ENCODE measurements at regions not wholly inside any gene's neighbourhood (a gene's known extent, or its start where the extent isn't known, plus 50 kb on each side); places are given as distances from the start of the nearest gene placed in this dataset.
"Not testable (repeated sequence)": the region's sequence is repeated elsewhere in the genome, so short reads cannot be mapped to it uniquely, and the experiment has no call there.

DNA sequence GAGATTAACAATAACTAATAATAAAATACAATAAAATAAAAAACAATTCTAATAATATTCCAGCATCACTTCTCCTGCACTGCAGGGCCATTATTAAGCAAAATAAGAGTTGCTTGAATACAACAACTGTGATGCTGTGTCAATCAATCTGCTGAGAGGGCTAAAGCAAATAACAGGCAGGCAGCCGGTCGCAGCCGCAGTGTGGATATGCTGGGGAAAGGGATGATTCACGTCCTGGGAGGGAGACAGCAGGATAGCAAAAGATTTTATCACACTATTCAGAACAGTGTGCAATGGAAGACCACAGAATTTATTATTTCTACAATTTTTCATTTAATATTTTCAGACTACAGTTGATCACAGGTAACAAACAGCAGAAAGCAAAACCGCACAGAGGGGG is 76.5 kb upstream of the SMARCAD1 start:
- Histone ChIP-seq H4K20me1 (no peaks in the 10 kb centered on the region), H3K4me3 (no peak overlapping the region), H3K27me3 (no peaks in the 10 kb centered on the region), H3K9me3 (replicated peaks in 1 of 11) (no peaks in the 10 kb centered on the region), H3K4me1 (no peaks in the 10 kb centered on the region), H3K4me2 (no peak overlapping the region), H3K36me3 (no peaks in the 10 kb centered on the region), H3K27ac (no peak overlapping the region), H3K9ac (no peak overlapping the region)
- TF ChIP-seq Cebpa-rat (IDR thresholded peaks at IDR 0.05) = no peak

GRCh38 chr4:94135701-94136100 is 72.0 kb upstream of the SMARCAD1 start:
- H3K9ac ChIP-seq = no peak overlapping the region
- no peaks in the 10 kb centered on the region for H4K20me1 ChIP-seq
- no peak for TF ChIP-seq Cebpa-rat (IDR thresholded peaks at IDR 0.05)

DNA sequence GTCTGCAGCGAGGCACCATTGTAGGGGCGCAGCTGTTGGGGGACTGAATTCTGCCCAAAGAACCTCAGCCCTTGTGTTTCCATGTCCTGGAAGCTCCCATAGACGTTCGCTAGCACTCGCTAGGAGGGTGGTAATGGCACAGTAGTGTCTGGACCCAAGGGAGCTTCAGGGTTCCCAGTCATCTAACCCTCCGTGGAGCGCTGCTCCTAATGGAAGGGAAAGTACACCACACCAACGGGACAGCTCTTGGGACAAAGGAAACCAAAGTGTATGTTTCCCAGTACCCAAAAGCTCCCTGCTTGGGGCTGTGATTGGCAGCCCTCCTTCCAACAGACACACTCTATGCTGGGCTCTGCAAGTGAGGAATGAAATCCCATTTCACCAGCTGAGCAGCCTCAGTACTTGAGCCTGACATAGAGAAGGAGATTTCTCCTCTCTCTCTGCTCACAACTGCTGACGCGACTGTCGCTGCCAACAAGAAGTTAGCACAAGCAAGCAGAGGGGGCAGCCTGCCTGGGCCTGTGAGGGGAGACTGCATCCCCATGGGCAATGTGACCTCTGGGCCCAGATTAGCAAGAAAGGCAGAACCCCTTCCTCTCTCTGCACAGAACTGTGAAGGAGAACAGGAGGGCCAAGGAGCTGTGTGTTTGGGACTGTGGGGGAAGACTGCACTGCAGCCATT is 67.6 kb upstream of the SMARCAD1 start:
- Histone ChIP-seq H3K9me3 (replicated peaks in 1 of 11) (no peaks in the 10 kb centered on the region), H3K9ac (no peak overlapping the region), H3K27me3 (no peaks in the 10 kb centered on the region), H3K36me3 (no peaks in the 10 kb centered on the region), H3K4me1 (no peaks in the 10 kb centered on the region), H4K20me1 (no peaks in the 10 kb centered on the region), H3K27ac (no peak overlapping the region), H3K4me3 (no peak overlapping the region), H3K4me2 (no peak overlapping the region)
- no peak for TF ChIP-seq Cebpa-rat (IDR thresholded peaks at IDR 0.05)

More at GRCh38 chr4:94135701-94136100, 72.0 kb upstream of the SMARCAD1 start:
- Histone ChIP-seq H3K27ac (no peak overlapping the region), H3K9me3 (replicated peaks in 1 of 11) (no peaks in the 10 kb centered on the region), H3K4me2 (no peak overlapping the region), H3K4me3 (no peak overlapping the region), H3K27me3 (no peaks in the 10 kb centered on the region), H3K4me1 (no peaks in the 10 kb centered on the region), H3K36me3 (no peaks in the 10 kb centered on the region)

GRCh38 chr4:94141001-94141400 is 66.7 kb upstream of the SMARCAD1 start:
- no peaks in the 10 kb centered on the region for H3K9me3 ChIP-seq (replicated peaks in 1 of 11)
- H4K20me1 ChIP-seq = no peaks in the 10 kb centered on the region
- H3K4me2 ChIP-seq = no peak overlapping the region
- no peaks in the 10 kb centered on the region for H3K4me1 ChIP-seq
- TF ChIP-seq Cebpa-rat (IDR thresholded peaks at IDR 0.05) = no peak
- H3K36me3 ChIP-seq = no peaks in the 10 kb centered on the region
- no peak overlapping the region for H3K9ac ChIP-seq
- no peak overlapping the region for H3K27ac ChIP-seq
- H3K4me3 ChIP-seq = no peak overlapping the region
- no peaks in the 10 kb centered on the region for H3K27me3 ChIP-seq

GRCh38 chr4:94148052-94148451 is 59.6 kb upstream of the SMARCAD1 start:
- H3K4me2 ChIP-seq; H3K27ac ChIP-seq; H3K4me3 ChIP-seq; H3K9me3 ChIP-seq (replicated peaks in 1 of 11); H3K4me1 ChIP-seq; H4K20me1 ChIP-seq; H3K36me3 ChIP-seq; H3K9ac ChIP-seq; H3K27me3 ChIP-seq: not testable (repeated sequence)

DNA sequence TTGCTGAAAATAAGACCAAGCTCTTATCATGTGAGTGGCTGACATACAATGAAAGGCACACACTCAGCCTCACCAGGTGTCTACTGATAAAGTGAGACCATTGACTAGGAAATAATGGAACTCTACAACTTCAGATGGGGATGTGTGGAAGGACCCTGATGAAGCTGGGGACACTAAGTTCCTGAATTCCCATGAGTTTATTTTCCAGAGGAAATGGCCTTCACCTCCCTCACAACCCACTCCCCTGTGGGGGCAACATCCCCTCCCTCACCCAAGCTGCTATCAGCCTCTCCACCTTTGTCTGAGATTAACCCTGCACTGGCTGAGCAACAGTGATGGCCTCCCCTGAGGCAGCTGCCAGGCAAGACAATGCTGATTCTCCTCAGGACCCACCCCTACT is 55.2 kb upstream of the SMARCAD1 start:
- Histone ChIP-seq H3K27me3 (no peaks in the 10 kb centered on the region), H3K4me3 (no peak overlapping the region), H4K20me1 (no peaks in the 10 kb centered on the region), H3K4me1 (no peaks in the 10 kb centered on the region), H3K9ac (no peak overlapping the region), H3K36me3 (no peaks in the 10 kb centered on the region), H3K27ac (no peak overlapping the region), H3K4me2 (no peak overlapping the region), H3K9me3 (replicated peaks in 1 of 11) (peaks cover 0 to 11% (median 4%) of the 10 kb centered on the region in 11 experiments; a peak in 11 of 22 replicates)
- TF ChIP-seq Cebpa-rat (IDR thresholded peaks at IDR 0.05) = no peak

DNA sequence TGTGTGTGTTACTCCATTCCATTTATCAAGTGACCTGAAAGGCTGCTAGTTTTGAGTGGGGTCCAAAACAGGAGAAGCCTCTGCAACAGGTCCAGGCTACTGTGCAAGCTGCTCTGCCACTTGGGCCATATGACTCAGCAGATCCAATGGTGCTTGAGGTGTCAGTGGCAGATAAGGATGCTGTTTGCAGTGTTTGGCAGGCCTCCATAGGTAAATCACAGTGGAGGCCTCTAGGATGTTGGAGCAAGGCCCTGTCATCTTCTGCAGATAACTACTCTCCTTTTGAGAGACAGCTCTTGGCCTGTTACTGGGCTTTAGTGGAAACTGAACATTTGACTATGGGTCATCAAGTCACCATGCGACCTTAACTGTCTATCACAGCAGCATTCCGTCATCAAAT is 52.3 kb upstream of the SMARCAD1 start:
- H3K36me3 ChIP-seq, H4K20me1 ChIP-seq, H3K4me1 ChIP-seq, H3K4me3 ChIP-seq, H3K9ac ChIP-seq, H3K27ac ChIP-seq, H3K27me3 ChIP-seq, H3K4me2 ChIP-seq: not testable (repeated sequence)
- H3K9me3 ChIP-seq (replicated peaks in 1 of 11) = peaks cover 0 to 11% (median 4%) of the 10 kb centered on the region in 11 experiments; a peak in 11 of 22 replicates

DNA sequence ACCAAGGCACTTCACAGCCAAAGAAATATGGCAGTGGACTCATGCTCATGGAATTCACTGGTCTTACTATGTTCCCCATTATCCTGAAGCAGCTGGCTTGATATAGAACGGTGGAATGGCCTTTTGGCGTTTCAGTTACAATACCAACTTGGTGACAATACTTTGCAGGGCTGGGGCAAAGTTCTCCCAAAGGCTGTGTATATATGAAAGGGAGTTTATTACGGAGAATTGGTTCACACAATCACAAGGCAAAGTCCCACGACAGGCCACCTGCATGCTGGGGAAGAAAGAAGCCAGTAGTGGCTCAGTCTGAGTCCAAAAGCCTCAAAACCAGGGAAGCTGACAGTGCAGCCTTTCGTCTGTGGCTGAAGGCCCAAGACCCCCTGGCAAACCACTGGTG is 50.8 kb upstream of the SMARCAD1 start:
- TF ChIP-seq Cebpa-rat (IDR thresholded peaks at IDR 0.05) = no peak
- no peaks in the 10 kb centered on the region for H4K20me1 ChIP-seq

More for the DNA sequence above, 50.8 kb upstream of the SMARCAD1 start:
- no peak overlapping the region for H3K9ac ChIP-seq
- peaks cover 0 to 11% (median 4%) of the 10 kb centered on the region in 11 experiments; a peak in 11 of 22 replicates for H3K9me3 ChIP-seq (replicated peaks in 1 of 11)
- H3K36me3 ChIP-seq = no peaks in the 10 kb centered on the region
- H3K4me2 ChIP-seq = no peak overlapping the region
- H3K4me3 ChIP-seq = no peak overlapping the region
- no peak overlapping the region for H3K27ac ChIP-seq
- no peaks in the 10 kb centered on the region for H3K27me3 ChIP-seq
- H3K4me1 ChIP-seq = no peaks in the 10 kb centered on the region

All from BLaER1 treated with 17β-estradiol and CSF1 and Interleukin-3, amounts not matched to agents 10 nM and 100 nM (cell line).